ENCODE measurements at regions not wholly inside any gene's neighbourhood (a gene's known extent, or its start where the extent isn't known, plus 50 kb on each side); places are given as distances from the start of the nearest gene placed in this dataset.

DNA sequence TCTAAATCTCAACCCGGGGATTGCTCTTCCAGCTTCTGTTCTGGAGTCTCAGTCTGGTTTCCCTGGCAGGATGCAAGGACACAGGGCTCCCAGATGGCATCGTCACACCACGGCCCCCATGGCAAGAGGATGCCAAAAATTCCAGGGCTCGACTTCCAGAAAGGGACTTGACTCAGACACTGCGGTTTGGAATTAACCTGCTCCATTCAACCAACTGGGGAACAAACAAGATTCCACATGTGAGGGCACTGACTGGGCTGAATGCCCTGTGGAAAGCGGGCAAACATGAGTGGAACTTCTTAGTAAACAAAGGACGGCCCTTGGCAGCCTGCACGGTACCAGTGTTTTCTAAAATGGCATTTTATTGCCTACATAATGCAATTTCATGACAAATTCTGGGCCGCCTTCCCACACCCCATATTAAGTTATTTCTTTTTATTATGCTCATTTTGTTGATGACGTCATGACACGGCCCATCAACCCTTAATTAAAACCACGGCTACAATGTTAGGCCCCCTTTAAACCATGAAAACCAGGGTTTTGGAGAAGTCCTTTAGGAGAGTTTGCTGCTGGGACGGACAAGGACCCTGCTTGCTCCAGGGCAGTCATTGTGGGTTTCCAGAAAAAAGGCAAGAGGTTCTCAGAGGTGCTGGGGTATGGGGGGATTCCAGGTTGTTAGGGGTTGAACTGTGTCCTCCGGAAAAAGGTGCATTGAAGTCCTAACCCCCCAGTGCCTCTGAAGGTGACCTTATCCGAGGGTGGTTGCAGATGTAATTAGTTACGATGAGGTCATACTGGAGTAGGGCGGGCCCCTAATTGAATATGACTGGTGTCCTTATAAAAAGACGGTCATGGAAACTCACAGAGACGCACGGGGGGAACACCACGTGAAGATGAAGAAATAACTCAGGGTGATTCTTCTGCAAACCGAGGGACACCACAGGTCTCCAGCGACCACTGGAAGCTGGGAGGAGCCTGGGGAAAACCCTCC, 205.6 kb downstream of the FOXL1 start:
- no peaks in the 10 kb centered on the region for H3K4me1 ChIP-seq (ENCODE audit: control insufficient read depth, insufficient read depth, low read length)
- no peaks in the 10 kb centered on the region for H3K9me3 ChIP-seq (ENCODE audit: control insufficient read depth, insufficient read depth, low read length)
- WGBS (ENCODE audit: insufficient coverage, insufficient read length) = no CpG with 5 or more reads among the region's 23 CpGs
- H3K27me3 ChIP-seq (ENCODE audit: control insufficient read depth, insufficient read depth, low read length) = no peaks in the 10 kb centered on the region
- H3K36me3 ChIP-seq (ENCODE audit: control insufficient read depth, insufficient read depth, low read length) = no peaks in the 10 kb centered on the region
- no peak for DNase-seq (ENCODE audit: low read depth, low spot score)
- H3K27ac ChIP-seq (ENCODE audit: low read length) = no peak overlapping the region
- H3K4me3 ChIP-seq (ENCODE audit: low read length) = no peak overlapping the region

DNA sequence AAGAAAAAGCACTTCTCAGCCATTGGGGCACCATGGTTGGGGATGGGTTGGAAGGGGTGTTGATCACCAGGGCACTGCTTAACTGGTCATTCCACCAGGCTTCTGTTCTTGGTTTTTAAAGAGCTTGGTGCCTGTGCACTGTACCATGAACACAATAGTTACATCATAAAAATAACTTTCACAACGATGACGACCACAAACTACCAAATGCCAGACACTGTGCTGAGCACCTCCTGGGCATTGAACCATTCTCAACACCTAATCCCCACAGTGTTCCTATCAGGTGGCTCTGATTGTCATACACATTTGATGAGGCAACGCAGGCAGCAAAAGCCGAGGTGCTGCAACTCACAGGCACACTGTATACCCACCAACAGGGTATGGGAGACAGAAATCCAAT, 208.0 kb downstream of the FOXL1 start:
- Histone ChIP-seq H3K9me3 (ENCODE audit: control insufficient read depth, insufficient read depth, low read length) (no peaks in the 10 kb centered on the region), H3K27me3 (ENCODE audit: control insufficient read depth, insufficient read depth, low read length) (no peaks in the 10 kb centered on the region), H3K27ac (ENCODE audit: low read length) (no peak overlapping the region), H3K36me3 (ENCODE audit: control insufficient read depth, insufficient read depth, low read length) (no peaks in the 10 kb centered on the region), H3K4me1 (ENCODE audit: control insufficient read depth, insufficient read depth, low read length) (no peaks in the 10 kb centered on the region), H3K4me3 (ENCODE audit: low read length) (no peak overlapping the region)
- no peak for DNase-seq (ENCODE audit: low read depth, low spot score)
- no CpG with 5 or more reads among the region's 4 CpGs for WGBS (ENCODE audit: insufficient coverage, insufficient read length)

DNA sequence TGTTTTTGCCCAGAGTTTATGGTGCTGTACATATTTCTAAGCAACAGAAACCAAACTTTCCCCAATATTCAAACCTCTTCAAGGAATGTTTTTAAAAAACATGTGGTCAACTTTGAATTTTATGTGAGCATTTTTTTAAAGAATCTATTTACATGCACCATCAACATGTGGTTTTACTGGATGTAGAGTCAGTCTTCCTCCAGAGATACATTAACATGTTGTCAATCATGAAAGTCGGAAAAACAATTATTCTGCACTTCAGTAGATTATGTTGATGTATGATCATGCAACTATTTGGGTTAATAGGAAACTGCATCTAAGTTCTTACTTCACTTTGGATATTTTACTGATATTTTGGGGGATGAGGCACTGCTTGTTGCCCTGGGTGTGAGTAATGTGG, 208.6 kb downstream of the FOXL1 start:
- WGBS (ENCODE audit: insufficient coverage, insufficient read length) = no CpG with 5 or more reads among the region's 1 CpG
- Histone ChIP-seq H3K4me3 (ENCODE audit: low read length) (no peak overlapping the region), H3K9me3 (ENCODE audit: control insufficient read depth, insufficient read depth, low read length) (no peaks in the 10 kb centered on the region), H3K4me1 (ENCODE audit: control insufficient read depth, insufficient read depth, low read length) (0 out of 2 replicates have a peak, but pooled peaks cover 3% of the 10 kb centered on the region), H3K27me3 (ENCODE audit: control insufficient read depth, insufficient read depth, low read length) (no peaks in the 10 kb centered on the region), H3K36me3 (ENCODE audit: control insufficient read depth, insufficient read depth, low read length) (no peaks in the 10 kb centered on the region), H3K27ac (ENCODE audit: low read length) (no peak overlapping the region)
- no peak for DNase-seq (ENCODE audit: low read depth, low spot score)

DNA sequence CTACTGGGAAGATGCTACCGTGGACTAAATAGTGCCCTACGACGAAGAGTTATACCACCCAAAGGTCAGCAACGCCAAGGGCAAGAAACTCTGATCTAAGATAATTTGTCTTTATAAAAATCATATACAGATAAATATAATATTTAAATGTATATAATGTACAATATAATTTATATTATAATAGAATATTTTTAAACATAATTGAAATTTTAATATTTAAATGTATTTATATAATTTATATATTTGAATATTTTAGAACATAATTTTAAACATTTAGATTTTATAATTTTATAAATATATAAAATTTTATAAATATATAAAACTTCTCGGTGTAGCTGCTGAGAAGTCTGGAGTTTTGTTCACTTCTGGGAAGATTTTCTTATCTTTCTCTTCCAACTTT, 209.2 kb downstream of the FOXL1 start:
- Histone ChIP-seq H3K27ac (ENCODE audit: low read length) (no peak overlapping the region), H3K36me3 (ENCODE audit: control insufficient read depth, insufficient read depth, low read length) (no peaks in the 10 kb centered on the region), H3K4me3 (ENCODE audit: low read length) (no peak overlapping the region), H3K4me1 (ENCODE audit: control insufficient read depth, insufficient read depth, low read length) (0 out of 2 replicates have a peak, but pooled peaks cover 3% of the 10 kb centered on the region), H3K9me3 (ENCODE audit: control insufficient read depth, insufficient read depth, low read length) (no peaks in the 10 kb centered on the region), H3K27me3 (ENCODE audit: control insufficient read depth, insufficient read depth, low read length) (no peaks in the 10 kb centered on the region)
- WGBS (ENCODE audit: insufficient coverage, insufficient read length) = no CpG with 5 or more reads among the region's 5 CpGs
- DNase-seq (ENCODE audit: low read depth, low spot score) = no peak

DNA sequence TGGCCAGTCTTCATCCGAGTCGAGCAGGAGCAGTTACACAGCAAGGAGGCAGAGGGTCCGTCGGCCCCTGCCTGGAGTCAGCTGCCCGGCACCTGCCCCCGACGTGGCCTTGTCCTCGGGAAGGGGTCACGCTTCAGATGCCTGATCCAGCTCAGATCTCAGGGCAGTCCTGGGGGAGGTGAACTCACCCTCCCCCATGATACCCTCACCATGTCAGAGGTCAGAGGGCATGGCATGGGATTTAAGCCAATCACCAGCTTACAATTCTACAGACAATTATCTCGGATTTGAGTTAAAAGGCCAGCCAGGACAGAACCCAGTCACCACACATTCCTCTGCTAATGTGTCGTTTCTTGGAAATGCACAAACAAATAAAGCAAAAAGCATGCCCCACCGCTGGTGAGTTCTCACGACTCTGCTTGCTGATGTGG, 211.3 kb downstream of the FOXL1 start:
- H3K36me3 ChIP-seq (ENCODE audit: control insufficient read depth, insufficient read depth, low read length) = no peaks in the 10 kb centered on the region
- no peak for DNase-seq (ENCODE audit: low read depth, low spot score)
- 0 out of 2 replicates have a peak, but pooled peaks cover 3% of the 10 kb centered on the region for H3K4me1 ChIP-seq (ENCODE audit: control insufficient read depth, insufficient read depth, low read length)
- WGBS (ENCODE audit: insufficient coverage, insufficient read length) = no CpG with 5 or more reads among the region's 13 CpGs
- H3K27ac ChIP-seq (ENCODE audit: low read length) = no peak overlapping the region
- H3K9me3 ChIP-seq (ENCODE audit: control insufficient read depth, insufficient read depth, low read length) = no peaks in the 10 kb centered on the region
- no peak overlapping the region for H3K4me3 ChIP-seq (ENCODE audit: low read length)
- no peaks in the 10 kb centered on the region for H3K27me3 ChIP-seq (ENCODE audit: control insufficient read depth, insufficient read depth, low read length)

DNA sequence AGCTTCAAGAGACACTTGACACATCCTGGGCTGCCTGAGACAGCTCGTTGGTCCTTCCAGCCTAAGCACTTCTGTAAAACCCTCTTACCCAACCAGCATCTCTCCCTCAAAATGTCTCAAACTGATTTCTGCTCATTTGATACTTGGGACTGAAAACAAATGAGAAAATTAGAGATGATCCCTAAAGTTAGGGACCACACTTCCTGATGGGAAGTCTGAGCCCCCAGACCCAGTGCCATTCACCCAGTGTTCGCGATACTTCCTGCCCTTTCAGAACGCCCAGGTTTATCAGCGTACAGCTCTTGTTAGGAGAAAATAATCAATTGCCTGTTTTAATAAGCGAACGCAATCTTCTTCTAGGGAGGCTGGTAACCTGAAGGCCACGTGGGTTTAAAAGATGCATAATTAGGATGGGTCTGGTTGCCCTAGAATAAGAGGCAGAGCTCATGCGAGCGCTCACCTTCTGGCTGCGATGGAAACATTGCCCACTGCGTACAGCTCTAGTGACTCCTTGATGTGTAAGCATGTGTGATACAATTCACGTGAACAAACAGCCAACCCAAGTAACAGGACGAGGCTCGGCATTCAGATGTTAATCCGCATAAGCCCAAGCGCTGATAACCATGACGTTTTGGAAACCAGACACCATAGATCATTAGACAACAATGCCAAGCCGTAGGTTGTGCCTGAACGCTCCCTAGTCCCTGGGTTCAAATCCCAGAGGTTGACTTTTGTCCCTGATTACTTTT, 213.1 kb downstream of the FOXL1 start:
- Histone ChIP-seq H3K4me1 (ENCODE audit: control insufficient read depth, insufficient read depth, low read length) (0 out of 2 replicates have a peak, but pooled peaks cover 3% of the 10 kb centered on the region), H3K27ac (ENCODE audit: low read length) (no peak overlapping the region), H3K4me3 (ENCODE audit: low read length) (no peak overlapping the region), H3K27me3 (ENCODE audit: control insufficient read depth, insufficient read depth, low read length) (no peaks in the 10 kb centered on the region), H3K36me3 (ENCODE audit: control insufficient read depth, insufficient read depth, low read length) (no peaks in the 10 kb centered on the region), H3K9me3 (ENCODE audit: control insufficient read depth, insufficient read depth, low read length) (no peaks in the 10 kb centered on the region)
- DNase-seq (ENCODE audit: low read depth, low spot score) = no peak
- no CpG with 5 or more reads among the region's 20 CpGs for WGBS (ENCODE audit: insufficient coverage, insufficient read length)

DNA sequence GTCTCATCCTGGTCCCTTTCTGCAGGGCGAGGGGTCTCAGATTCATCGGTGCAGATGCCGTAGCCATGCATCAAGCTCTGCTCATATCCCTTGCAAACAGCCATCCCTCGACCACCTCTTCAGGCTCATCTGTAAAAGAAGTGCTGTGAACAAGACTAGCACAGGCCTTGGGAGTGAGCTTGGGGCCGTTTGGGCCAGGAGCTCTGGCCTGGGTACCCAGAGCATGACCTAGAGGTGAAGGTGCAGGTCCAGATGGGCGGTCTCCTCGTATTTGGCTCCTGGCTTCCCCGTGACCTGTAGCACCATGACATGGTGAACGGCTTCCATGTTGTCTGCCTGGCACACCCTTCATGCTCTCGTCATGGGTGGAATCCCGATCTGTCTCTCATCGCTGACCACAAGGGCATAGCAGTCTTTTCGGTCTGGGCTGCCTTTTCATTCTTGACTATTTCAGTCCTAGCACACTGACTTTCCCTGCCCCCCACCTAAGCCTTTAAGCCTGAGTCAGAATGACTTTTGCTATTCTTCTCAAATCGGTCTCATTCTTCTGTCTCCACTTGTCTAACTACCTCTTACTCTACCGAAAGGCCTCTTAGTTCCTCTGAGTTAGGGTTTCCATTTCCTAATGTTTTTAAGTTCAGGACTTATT, 216.0 kb downstream of the FOXL1 start:
- DNase-seq (ENCODE audit: low read depth, low spot score) = no peak
- no peaks in the 10 kb centered on the region for H3K36me3 ChIP-seq (ENCODE audit: control insufficient read depth, insufficient read depth, low read length)
- WGBS (ENCODE audit: insufficient coverage, insufficient read length) = no CpG with 5 or more reads among the region's 15 CpGs
- H3K4me1 ChIP-seq (ENCODE audit: control insufficient read depth, insufficient read depth, low read length) = 0 out of 2 replicates have a peak, but pooled peaks cover 3% of the 10 kb centered on the region
- H3K4me3 ChIP-seq (ENCODE audit: low read length) = no peak overlapping the region
- no peaks in the 10 kb centered on the region for H3K9me3 ChIP-seq (ENCODE audit: control insufficient read depth, insufficient read depth, low read length)
- H3K27ac ChIP-seq (ENCODE audit: low read length) = no peak overlapping the region
- no peaks in the 10 kb centered on the region for H3K27me3 ChIP-seq (ENCODE audit: control insufficient read depth, insufficient read depth, low read length)

DNA sequence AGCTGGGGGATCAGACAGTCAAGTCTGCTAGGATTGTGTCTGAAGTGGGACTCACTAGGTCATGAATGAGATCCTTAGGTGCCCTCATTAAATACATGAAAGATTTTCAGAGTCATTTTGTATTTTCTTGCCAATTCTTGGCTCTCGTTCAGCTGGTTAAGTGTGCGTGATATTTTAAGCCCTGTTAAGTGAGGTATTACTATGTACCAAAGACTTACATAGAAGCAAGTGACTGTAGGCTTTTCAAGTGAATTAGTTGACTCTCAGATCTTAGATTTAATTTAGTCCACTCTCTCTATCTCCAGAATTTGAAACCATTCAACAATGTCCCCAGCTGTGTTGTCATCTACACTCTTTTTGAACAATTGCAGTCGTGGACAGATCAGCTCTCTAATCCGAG, 219.4 kb downstream of the FOXL1 start:
- no CpG with 5 or more reads among the region's 4 CpGs for WGBS (ENCODE audit: insufficient coverage, insufficient read length)
- H3K4me3 ChIP-seq (ENCODE audit: low read length) = no peak overlapping the region
- H3K9me3 ChIP-seq (ENCODE audit: control insufficient read depth, insufficient read depth, low read length) = no peaks in the 10 kb centered on the region
- DNase-seq (ENCODE audit: low read depth, low spot score) = no peak
- H3K27ac ChIP-seq (ENCODE audit: low read length) = no peak overlapping the region
- H3K27me3 ChIP-seq (ENCODE audit: control insufficient read depth, insufficient read depth, low read length) = no peaks in the 10 kb centered on the region; the same call in 1 of the 2 replicates
- no peaks in the 10 kb centered on the region for H3K36me3 ChIP-seq (ENCODE audit: control insufficient read depth, insufficient read depth, low read length)
- no peaks in the 10 kb centered on the region for H3K4me1 ChIP-seq (ENCODE audit: control insufficient read depth, insufficient read depth, low read length)

DNA sequence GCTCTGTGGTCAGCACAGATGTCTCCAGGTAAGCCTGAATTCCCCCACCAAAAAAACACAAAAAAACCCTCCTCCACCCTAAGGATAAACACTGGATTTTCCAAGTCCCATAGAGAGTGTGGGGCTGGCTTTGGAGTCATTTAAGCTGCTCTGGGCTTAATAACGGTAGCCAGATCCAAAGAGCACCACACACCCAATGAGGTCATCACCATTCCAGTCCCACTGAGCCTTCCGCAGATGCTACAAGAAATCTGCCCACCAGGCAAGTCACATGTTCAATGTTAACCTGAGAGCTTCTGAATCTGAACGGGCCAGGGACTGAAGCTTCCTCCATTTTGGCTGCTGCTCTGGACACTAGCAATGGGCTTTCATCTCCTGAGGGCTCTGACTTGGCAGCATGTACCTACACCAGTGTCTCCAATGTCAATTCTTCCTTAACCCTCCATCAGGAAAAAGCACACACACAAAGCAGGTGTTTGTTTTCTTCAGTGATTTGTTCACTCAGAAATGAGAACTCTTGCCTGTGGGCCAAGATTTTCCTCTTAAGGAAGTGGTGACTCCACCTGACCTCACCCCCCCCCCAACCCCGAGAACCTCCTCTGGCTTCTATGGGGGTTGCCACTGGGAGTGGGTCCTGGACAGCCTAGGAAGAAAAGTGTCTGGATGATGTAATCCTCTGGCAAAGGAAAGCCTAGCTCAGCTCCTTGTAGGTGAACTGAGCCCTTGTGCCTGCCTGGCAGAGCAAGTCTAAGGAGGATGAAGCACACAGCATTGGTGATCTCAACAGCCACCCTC, 220.1 kb downstream of the FOXL1 start:
- Histone ChIP-seq H3K36me3 (ENCODE audit: control insufficient read depth, insufficient read depth, low read length) (no peaks in the 10 kb centered on the region), H3K9me3 (ENCODE audit: control insufficient read depth, insufficient read depth, low read length) (no peaks in the 10 kb centered on the region), H3K4me1 (ENCODE audit: control insufficient read depth, insufficient read depth, low read length) (no peaks in the 10 kb centered on the region), H3K27me3 (ENCODE audit: control insufficient read depth, insufficient read depth, low read length) (peaks cover 1% of the 10 kb centered on the region; the same call in 1 of the 2 replicates), H3K4me3 (ENCODE audit: low read length) (no peak overlapping the region), H3K27ac (ENCODE audit: low read length) (no peak overlapping the region)
- DNase-seq (ENCODE audit: low read depth, low spot score) = no peak
- WGBS (ENCODE audit: insufficient coverage, insufficient read length) = no CpG with 5 or more reads among the region's 4 CpGs

Measured in iPS DF 6.9 (cell line).